ENCODE measurements at regions not wholly inside any gene's neighbourhood (a gene's known extent, or its start where the extent isn't known, plus 50 kb on each side); places are given as distances from the start of the nearest gene placed in this dataset.

GRCh38 chr5:96318569-96319110, 114.4 kb downstream of the PCSK1 start:
- H3F3A ChIP-seq (ENCODE audit: insufficient read depth, low read length): no peaks in the 10 kb centered on the region
- H3K9me3 ChIP-seq (ENCODE audit: low read length): no peaks in the 10 kb centered on the region
- H3K4me2 ChIP-seq (ENCODE audit: low read length): no peak overlapping the region
- no peaks in the 10 kb centered on the region for H4K20me1 ChIP-seq (ENCODE audit: insufficient read depth, low read length)
- no peak overlapping the region for H3K27ac ChIP-seq (ENCODE audit: low read depth, low read length, poor library complexity, severe bottlenecking)
- H3K27me3 ChIP-seq (ENCODE audit: insufficient read depth, low read length): no peaks in the 10 kb centered on the region
- H3K4me3 ChIP-seq (ENCODE audit: low read depth, low read length, poor library complexity, severe bottlenecking): no peak overlapping the region
- no peak overlapping the region for H3K9ac ChIP-seq (ENCODE audit: low read length)
- no peak overlapping the region for H2AFZ ChIP-seq (ENCODE audit: low read length)
- H3K4me1 ChIP-seq (ENCODE audit: insufficient read depth, low read length, severe bottlenecking): no peaks in the 10 kb centered on the region
- H3K36me3 ChIP-seq (ENCODE audit: insufficient read depth, low read length): no peaks in the 10 kb centered on the region
- H3K79me2 ChIP-seq (ENCODE audit: insufficient read depth, low read length): no peaks in the 10 kb centered on the region
- no peaks in the 10 kb centered on the region for H3K9me2 ChIP-seq (ENCODE audit: low read depth, low read length)
- TF ChIP-seq EZH2 (IDR thresholded peaks at IDR 0.05; ENCODE audit: borderline replicate concordance, low read length): no peak
- TF ChIP-seq, protein P1, sequence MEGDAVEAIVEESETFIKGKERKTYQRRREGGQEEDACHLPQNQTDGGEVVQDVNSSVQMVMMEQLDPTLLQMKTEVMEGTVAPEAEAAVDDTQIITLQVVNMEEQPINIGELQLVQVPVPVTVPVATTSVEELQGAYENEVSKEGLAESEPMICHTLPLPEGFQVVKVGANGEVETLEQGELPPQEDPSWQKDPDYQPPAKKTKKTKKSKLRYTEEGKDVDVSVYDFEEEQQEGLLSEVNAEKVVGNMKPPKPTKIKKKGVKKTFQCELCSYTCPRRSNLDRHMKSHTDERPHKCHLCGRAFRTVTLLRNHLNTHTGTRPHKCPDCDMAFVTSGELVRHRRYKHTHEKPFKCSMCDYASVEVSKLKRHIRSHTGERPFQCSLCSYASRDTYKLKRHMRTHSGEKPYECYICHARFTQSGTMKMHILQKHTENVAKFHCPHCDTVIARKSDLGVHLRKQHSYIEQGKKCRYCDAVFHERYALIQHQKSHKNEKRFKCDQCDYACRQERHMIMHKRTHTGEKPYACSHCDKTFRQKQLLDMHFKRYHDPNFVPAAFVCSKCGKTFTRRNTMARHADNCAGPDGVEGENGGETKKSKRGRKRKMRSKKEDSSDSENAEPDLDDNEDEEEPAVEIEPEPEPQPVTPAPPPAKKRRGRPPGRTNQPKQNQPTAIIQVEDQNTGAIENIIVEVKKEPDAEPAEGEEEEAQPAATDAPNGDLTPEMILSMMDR (IDR thresholded peaks at IDR 0.05; ENCODE audit: low read length): no peak

GRCh38 chr5:96317945-96318344, 115.1 kb downstream of the PCSK1 start:
- H3K9me3 ChIP-seq (ENCODE audit: low read length): no peaks in the 10 kb centered on the region
- H4K20me1 ChIP-seq (ENCODE audit: insufficient read depth, low read length): no peaks in the 10 kb centered on the region
- no peak overlapping the region for H3K4me2 ChIP-seq (ENCODE audit: low read length)
- H2AFZ ChIP-seq (ENCODE audit: low read length): no peak overlapping the region
- H3K9me2 ChIP-seq (ENCODE audit: low read depth, low read length): no peaks in the 10 kb centered on the region
- H3K36me3 ChIP-seq (ENCODE audit: insufficient read depth, low read length): no peaks in the 10 kb centered on the region
- TF ChIP-seq, protein P1 (IDR thresholded peaks at IDR 0.05; ENCODE audit: low read length): no peak
- TF ChIP-seq EZH2 (IDR thresholded peaks at IDR 0.05; ENCODE audit: borderline replicate concordance, low read length): no peak
- H3K4me1 ChIP-seq (ENCODE audit: insufficient read depth, low read length, severe bottlenecking): no peaks in the 10 kb centered on the region
- no peak overlapping the region for H3K4me3 ChIP-seq (ENCODE audit: low read depth, low read length, poor library complexity, severe bottlenecking)
- H3F3A ChIP-seq (ENCODE audit: insufficient read depth, low read length): no peaks in the 10 kb centered on the region
- H3K27me3 ChIP-seq (ENCODE audit: insufficient read depth, low read length): no peaks in the 10 kb centered on the region
- H3K27ac ChIP-seq (ENCODE audit: low read depth, low read length, poor library complexity, severe bottlenecking): no peak overlapping the region
- H3K9ac ChIP-seq (ENCODE audit: low read length): no peak overlapping the region
- H3K79me2 ChIP-seq (ENCODE audit: insufficient read depth, low read length): no peaks in the 10 kb centered on the region

DNA sequence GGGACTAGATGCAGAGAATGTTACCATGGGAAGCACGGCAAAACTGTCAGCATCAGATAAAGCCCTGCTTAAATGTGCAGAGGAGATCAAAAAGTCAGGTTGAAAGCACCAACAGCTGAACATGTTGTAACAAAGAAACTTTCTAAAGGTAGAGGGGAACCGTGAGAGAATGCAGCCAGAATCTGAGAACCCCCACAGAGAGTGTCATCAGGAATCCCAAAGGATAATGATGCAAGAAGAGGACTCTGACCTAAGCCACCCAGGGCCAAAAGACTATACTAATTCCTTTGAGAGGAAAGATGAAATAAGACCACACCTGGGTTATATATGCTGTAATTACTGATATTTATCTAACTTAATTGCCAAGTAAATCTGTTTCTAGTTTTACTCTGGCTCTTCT, 116.6 kb downstream of the PCSK1 start:
- Histone ChIP-seq H3K27ac (ENCODE audit: low read depth, low read length, poor library complexity, severe bottlenecking) (no peak overlapping the region), H4K20me1 (ENCODE audit: insufficient read depth, low read length) (no peaks in the 10 kb centered on the region), H2AFZ (ENCODE audit: low read length) (no peak overlapping the region), H3K4me3 (ENCODE audit: low read depth, low read length, poor library complexity, severe bottlenecking) (no peak overlapping the region), H3K9me2 (ENCODE audit: low read depth, low read length) (no peaks in the 10 kb centered on the region), H3K9ac (ENCODE audit: low read length) (no peak overlapping the region), H3K79me2 (ENCODE audit: insufficient read depth, low read length) (no peaks in the 10 kb centered on the region), H3K36me3 (ENCODE audit: insufficient read depth, low read length) (no peaks in the 10 kb centered on the region), H3K27me3 (ENCODE audit: insufficient read depth, low read length) (no peaks in the 10 kb centered on the region), H3F3A (ENCODE audit: insufficient read depth, low read length) (no peaks in the 10 kb centered on the region), H3K9me3 (ENCODE audit: low read length) (no peaks in the 10 kb centered on the region), H3K4me1 (ENCODE audit: insufficient read depth, low read length, severe bottlenecking) (no peaks in the 10 kb centered on the region), H3K4me2 (ENCODE audit: low read length) (no peak overlapping the region)
- no peak for TF ChIP-seq EZH2 (IDR thresholded peaks at IDR 0.05; ENCODE audit: borderline replicate concordance, low read length)
- TF ChIP-seq, protein P1 (IDR thresholded peaks at IDR 0.05; ENCODE audit: low read length): no peak
